ENCODE measurements at regions not wholly inside any gene's neighbourhood (a gene's known extent, or its start where the extent isn't known, plus 50 kb on each side); places are given as distances from the start of the nearest gene placed in this dataset.

DNA sequence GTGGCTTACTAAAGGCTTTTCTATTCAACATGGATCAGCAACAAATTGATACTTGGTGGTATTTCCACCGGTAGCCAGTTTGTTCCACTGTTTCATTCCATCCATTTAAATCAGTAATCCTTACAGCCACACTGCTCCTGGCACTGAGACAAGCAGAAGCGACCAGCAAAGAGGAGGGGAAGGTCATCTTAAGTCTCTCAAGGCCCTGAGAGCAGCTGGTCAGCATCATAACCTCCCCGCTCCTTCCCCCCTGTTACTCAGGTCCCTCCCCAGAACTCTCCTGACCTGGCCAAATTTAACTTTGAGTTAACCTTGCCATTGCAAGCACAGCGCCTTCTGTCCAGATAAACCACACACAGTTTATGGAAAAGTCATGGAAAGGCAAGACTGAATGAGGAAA is 331.3 kb upstream of the KLF3 start:
- Histone ChIP-seq H4K91ac (ENCODE audit: insufficient read depth, low read depth, low read length) (no peak overlapping the region), H3K79me1 (ENCODE audit: low read depth in 1 of 2, low read length in 2 of 2) (no peaks in the 10 kb centered on the region), H2AFZ (replicated peaks; ENCODE audit: low read length, poor library complexity) (no peak overlapping the region), H3K27ac (ENCODE audit: insufficient read depth, low read length) (no peak overlapping the region), H3K56ac (ENCODE audit: extremely low read depth, insufficient read depth, low read length) (no peak overlapping the region), H3K14ac (replicated peaks; ENCODE audit: low read depth, low read length) (no peak overlapping the region), H3K4ac (ENCODE audit: low read depth, low read length) (no peak overlapping the region), H4K20me1 (ENCODE audit: insufficient read depth, low read length) (no peaks in the 10 kb centered on the region), H2BK15ac (ENCODE audit: low read depth, low read length) (no peak overlapping the region), H4K5ac (ENCODE audit: low read depth, low read length) (no peak overlapping the region), H3K4me1 (ENCODE audit: control insufficient read depth, insufficient read depth, low read length) (peaks cover 2% of the 10 kb centered on the region; the same call in 1 of the 2 replicates), H2AK9ac (replicated peaks; ENCODE audit: low read depth, low read length, poor library complexity) (no peak overlapping the region), H2AK5ac (ENCODE audit: low read depth, low read length) (no peak overlapping the region), H3K9me1 (ENCODE audit: insufficient read depth, low read length) (no peaks in the 10 kb centered on the region), H3K18ac (ENCODE audit: low read depth, low read length) (no peak overlapping the region), H2BK120ac (ENCODE audit: low read depth, low read length) (no peak overlapping the region), H2BK5ac (ENCODE audit: low read depth, low read length, poor library complexity, severe bottlenecking) (no peak overlapping the region), H3K4me2 (ENCODE audit: low read depth, low read length) (no peak overlapping the region), H2BK20ac (ENCODE audit: low read depth, low read length) (no peak overlapping the region), H3K4me3 (ENCODE audit: insufficient read depth, low read depth, low read length) (no peak overlapping the region), H3K36me3 (ENCODE audit: control insufficient read depth, insufficient read depth, low read length) (no peaks in the 10 kb centered on the region), H4K8ac (ENCODE audit: low read depth in 2 of 2, low read length in 2 of 2) (no peak overlapping the region), H3K23ac (ENCODE audit: low read depth, low read length) (no peak overlapping the region), H3K9ac (ENCODE audit: low read depth, low read length) (no peak overlapping the region), H3K9me3 (ENCODE audit: control insufficient read depth, insufficient read depth, low read length) (peaks cover 2% of the 10 kb centered on the region), H3K27me3 (ENCODE audit: control insufficient read depth, insufficient read depth, low read length) (peaks cover 13% of the 10 kb centered on the region)
- POLR2A ChIA-PET (ENCODE audit: unreplicated experiment), result no interaction called here
- intact Hi-C loops (cut with micrococcal nuclease), result no loop called here
- DNase-seq (no peak), ATAC-seq (ENCODE audit: low read depth) (no peak)
- no CpG with 5 or more reads among the region's 4 CpGs for WGBS, 2 experiments (ENCODE audit: extremely low coverage in 2 of 2, insufficient read length in 1 of 2)
- in situ Hi-C loops (cut with MboI; ENCODE audit: low sequenced_read_pairs), result no loop called here
- dilution Hi-C loops (cut with HindIII; ENCODE audit: low sequenced_read_pairs, unreplicated experiment), result no loop called here
- CTCF ChIA-PET, result no interaction called here
- BruUV-seq (replicated peaks), result no TSS peak
- TF ChIP-seq RAD21 (IDR thresholded peaks at IDR 0.05; ENCODE audit: low read length), result no peak
- no peak for TF ChIP-seq MAFK (IDR thresholded peaks at IDR 0.05; ENCODE audit: low read depth, low read length)
- TF ChIP-seq, protein P1, sequence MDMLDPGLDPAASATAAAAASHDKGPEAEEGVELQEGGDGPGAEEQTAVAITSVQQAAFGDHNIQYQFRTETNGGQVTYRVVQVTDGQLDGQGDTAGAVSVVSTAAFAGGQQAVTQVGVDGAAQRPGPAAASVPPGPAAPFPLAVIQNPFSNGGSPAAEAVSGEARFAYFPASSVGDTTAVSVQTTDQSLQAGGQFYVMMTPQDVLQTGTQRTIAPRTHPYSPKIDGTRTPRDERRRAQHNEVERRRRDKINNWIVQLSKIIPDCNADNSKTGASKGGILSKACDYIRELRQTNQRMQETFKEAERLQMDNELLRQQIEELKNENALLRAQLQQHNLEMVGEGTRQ (IDR thresholded peaks at IDR 0.05; ENCODE audit: low read depth, low read length), result no peak
- TF ChIP-seq CEBPB (IDR thresholded peaks at IDR 0.05; ENCODE audit: low read depth, low read length), result no peak
- TF ChIP-seq MXI1 (IDR thresholded peaks at IDR 0.05; ENCODE audit: borderline replicate concordance, low read depth, low read length), result no peak

Measured in IMR-90 (cell line).